AG09319 (cell line): ENCODE measurements at regions not wholly inside any gene's neighbourhood (a gene's known extent, or its start where the extent isn't known, plus 50 kb on each side); places are given as distances from the start of the nearest gene placed in this dataset.

Experiments
- DNase-seq: peaks from one replicate; pipeline ENCODE4 v3.0.0-alpha.2; 2010; ENCODE audit warnings: low read depth; ENCODE audit errors: extremely low read depth
- CTCF ChIP-seq: IDR thresholded peaks from 2 replicates; pipeline ENCODE4 v1.5.1; 2011; ENCODE audit warnings: low read depth, mild to moderate bottlenecking, inconsistent platforms, low read length, moderate library complexity

GRCh38 chr10:106467506-106467905 lies 697.0 kb downstream of the SORCS1 start:
- no peak for TF ChIP-seq CTCF
- no peak for DNase-seq

GRCh38 chr10:106457522-106457921 lies 707.0 kb downstream of the SORCS1 start:
- DNase-seq: no peak
- TF ChIP-seq CTCF: no peak

GRCh38 chr10:106454233-106454632 lies 710.3 kb downstream of the SORCS1 start:
- DNase-seq: no peak
- no peak for TF ChIP-seq CTCF

GRCh38 chr10:106450966-106451365 lies 713.5 kb downstream of the SORCS1 start:
- no peak for DNase-seq
- no peak for TF ChIP-seq CTCF

GRCh38 chr10:106446920-106447319 lies 717.6 kb downstream of the SORCS1 start:
- DNase-seq: no peak
- TF ChIP-seq CTCF: no peak

GRCh38 chr10:106442223-106442622 lies 722.3 kb downstream of the SORCS1 start:
- no peak for TF ChIP-seq CTCF

GRCh38 chr10:106440767-106441166 lies 723.7 kb downstream of the SORCS1 start:
- no peak for DNase-seq
- no peak for TF ChIP-seq CTCF

More at GRCh38 chr10:106442223-106442622, 722.3 kb downstream of the SORCS1 start:
- no peak for DNase-seq
